Osteoblast (primary cell): ENCODE measurements at regions not wholly inside any gene's neighbourhood (a gene's known extent, or its start where the extent isn't known, plus 50 kb on each side); places are given as distances from the start of the nearest gene placed in this dataset.
"Not testable (repeated sequence)": the region's sequence is repeated elsewhere in the genome, so short reads cannot be mapped to it uniquely, and the experiment has no call there.

Experiments
- DNase-seq: peaks from one replicate; pipeline ENCODE4 v3.0.0; 2011; ENCODE audit warnings: low spot score, mixed read lengths; ENCODE audit not compliant: insufficient read length; ENCODE audit errors: missing footprints
- H2AFZ ChIP-seq: 2 replicates; pipeline ENCODE4 v1.6.0; 2011; ENCODE audit warnings: mild to moderate bottlenecking, low read length
- H3K27ac ChIP-seq: 2 replicates; pipeline ENCODE4 v1.5.1; 2011; ENCODE audit warnings: mild to moderate bottlenecking, low read depth, low read length, moderate library complexity
- H3K27me3 ChIP-seq: 2 replicates; pipeline ENCODE4 v1.6.0; 2012; ENCODE audit warnings: mild to moderate bottlenecking, control low read depth, inconsistent platforms, low read length, moderate library complexity; ENCODE audit not compliant: insufficient read depth
- H3K36me3 ChIP-seq: 2 replicates; pipeline ENCODE4 v1.5.1; 2011; ENCODE audit warnings: mild to moderate bottlenecking, low read length, control low read depth, moderate library complexity; ENCODE audit not compliant: insufficient read depth
- H3K4me1 ChIP-seq: 2 replicates; pipeline ENCODE4 v1.5.1; 2011; ENCODE audit warnings: mild to moderate bottlenecking, low read length, control low read depth, moderate library complexity; ENCODE audit not compliant: insufficient read depth
- H3K4me2 ChIP-seq: 2 replicates; pipeline ENCODE4 v1.6.0; 2011; ENCODE audit warnings: mild to moderate bottlenecking, low read length; ENCODE audit not compliant: insufficient read depth
- H3K4me3 ChIP-seq: fragments of 200-600 bp; sonication (generic); 3 replicates; pipeline ENCODE4 v1.5.1; 2012; ENCODE audit warnings: mild to moderate bottlenecking, low read length, inconsistent platforms; ENCODE audit not compliant: insufficient read depth
- H3K79me2 ChIP-seq: 2 replicates; pipeline ENCODE4 v1.6.0; 2012; ENCODE audit warnings: mild to moderate bottlenecking, low read length, control low read depth, inconsistent platforms; ENCODE audit not compliant: insufficient read depth
- H3K9me3 ChIP-seq: 2 replicates; pipeline ENCODE4 v1.5.1; 2011; ENCODE audit warnings: low read depth, low read length, control low read depth
- H4K20me1 ChIP-seq: 2 replicates; pipeline ENCODE4 v1.6.0; 2012; ENCODE audit warnings: mild to moderate bottlenecking, low read length, control low read depth; ENCODE audit not compliant: insufficient read depth
- CTCF ChIP-seq: IDR thresholded peaks from 2 replicates; pipeline ENCODE4 v1.5.1; 2011; ENCODE audit warnings: mild to moderate bottlenecking, low read depth, low read length, moderate library complexity; ENCODE audit errors: extremely low read depth

DNA sequence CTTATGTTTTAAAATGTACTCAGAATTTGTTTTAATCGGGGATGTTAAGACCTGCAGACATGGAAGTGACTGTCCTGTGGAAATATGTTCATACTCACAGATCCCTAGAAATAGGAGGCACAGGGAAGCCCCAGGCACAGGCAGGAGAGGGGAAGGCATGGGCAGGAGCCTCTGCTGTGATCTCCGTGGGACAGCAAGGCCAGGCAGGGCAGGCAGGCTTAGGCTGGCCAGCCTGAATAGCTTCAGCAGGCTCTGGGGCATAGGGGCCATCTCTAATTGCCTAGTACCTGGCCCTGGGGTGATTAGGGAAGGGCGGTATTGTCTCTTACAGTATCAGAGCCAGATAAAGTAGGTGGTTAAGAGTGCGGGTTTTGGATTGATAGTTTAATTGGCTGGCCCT lies 59.8 kb upstream of the PLEKHG4B start:
- no peaks in the 10 kb centered on the region for H3K4me1 ChIP-seq
- H3K79me2 ChIP-seq = no peaks in the 10 kb centered on the region
- no peaks in the 10 kb centered on the region for H3K36me3 ChIP-seq
- H3K27me3 ChIP-seq = peaks cover 22% of the 10 kb centered on the region
- H4K20me1 ChIP-seq = no peaks in the 10 kb centered on the region
- H3K4me3 ChIP-seq = no peak overlapping the region
- H3K27ac ChIP-seq = no peak overlapping the region
- no peak overlapping the region for H2AFZ ChIP-seq
- no peak for TF ChIP-seq CTCF
- no peaks in the 10 kb centered on the region for H3K9me3 ChIP-seq
- no peak for DNase-seq
- no peak overlapping the region for H3K4me2 ChIP-seq

DNA sequence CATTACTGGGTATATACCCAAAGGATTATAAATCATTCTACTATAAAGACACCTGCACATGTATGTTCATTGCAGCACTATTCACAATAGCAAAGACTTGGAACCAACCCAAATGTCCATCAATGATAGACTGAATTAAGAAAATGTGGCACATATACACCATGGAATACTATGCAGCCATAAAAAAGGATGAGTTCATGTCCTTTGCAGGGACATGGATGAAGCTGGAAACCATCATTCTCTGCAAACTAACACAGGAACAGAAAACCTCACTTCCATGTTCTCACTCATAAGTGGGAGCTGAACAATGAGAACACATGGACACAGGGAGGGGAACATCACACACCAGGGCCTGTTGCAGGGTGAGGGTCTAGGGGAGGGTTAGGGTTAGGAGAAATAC lies 56.4 kb upstream of the PLEKHG4B start:
- H2AFZ ChIP-seq, H3K9me3 ChIP-seq, H3K27ac ChIP-seq, H3K36me3 ChIP-seq, H3K4me2 ChIP-seq, H3K4me3 ChIP-seq, H4K20me1 ChIP-seq, H3K79me2 ChIP-seq, H3K4me1 ChIP-seq, DNase-seq: not testable (repeated sequence)
- peaks cover 35% of the 10 kb centered on the region for H3K27me3 ChIP-seq

- H3K79me2 ChIP-seq, H3K4me2 ChIP-seq, H3K36me3 ChIP-seq, H4K20me1 ChIP-seq, H3K4me1 ChIP-seq, H3K27ac ChIP-seq, H2AFZ ChIP-seq, H3K4me3 ChIP-seq, DNase-seq, H3K9me3 ChIP-seq: not testable (repeated sequence)
- peaks cover 22% of the 10 kb centered on the region for H3K27me3 ChIP-seq
Observed at GRCh38 chr5:37207-37606, 54.8 kb upstream of the PLEKHG4B start.

- no peaks in the 10 kb centered on the region for H4K20me1 ChIP-seq
- H3K9me3 ChIP-seq = no peaks in the 10 kb centered on the region
- no peak overlapping the region for H3K27ac ChIP-seq
- H3K4me1 ChIP-seq = no peaks in the 10 kb centered on the region
- H2AFZ ChIP-seq = no peak overlapping the region
- H3K4me3 ChIP-seq = no peak overlapping the region
- DNase-seq = no peak
- TF ChIP-seq CTCF = no peak
- H3K27me3 ChIP-seq = peaks cover 17% of the 10 kb centered on the region
- no peaks in the 10 kb centered on the region for H3K79me2 ChIP-seq
- no peaks in the 10 kb centered on the region for H3K36me3 ChIP-seq
- no peak overlapping the region for H3K4me2 ChIP-seq
Observed at GRCh38 chr5:39979-40583, 51.9 kb upstream of the PLEKHG4B start.
